Osteoblast (primary cell): ENCODE measurements at regions not wholly inside any gene's neighbourhood (a gene's known extent, or its start where the extent isn't known, plus 50 kb on each side); places are given as distances from the start of the nearest gene placed in this dataset.

ENCODE experiments used
- DNase-seq: peaks from one replicate; pipeline ENCODE4 v3.0.0; 2011; ENCODE audit warnings: low spot score, mixed read lengths; ENCODE audit not compliant: insufficient read length; ENCODE audit errors: missing footprints
- H2AFZ ChIP-seq: 2 replicates; pipeline ENCODE4 v1.6.0; 2011; ENCODE audit warnings: mild to moderate bottlenecking, low read length
- H3K27ac ChIP-seq: 2 replicates; pipeline ENCODE4 v1.5.1; 2011; ENCODE audit warnings: mild to moderate bottlenecking, low read depth, low read length, moderate library complexity
- H3K27me3 ChIP-seq: 2 replicates; pipeline ENCODE4 v1.6.0; 2012; ENCODE audit warnings: mild to moderate bottlenecking, control low read depth, inconsistent platforms, low read length, moderate library complexity; ENCODE audit not compliant: insufficient read depth
- H3K36me3 ChIP-seq: 2 replicates; pipeline ENCODE4 v1.5.1; 2011; ENCODE audit warnings: mild to moderate bottlenecking, low read length, control low read depth, moderate library complexity; ENCODE audit not compliant: insufficient read depth
- H3K4me1 ChIP-seq: 2 replicates; pipeline ENCODE4 v1.5.1; 2011; ENCODE audit warnings: mild to moderate bottlenecking, low read length, control low read depth, moderate library complexity; ENCODE audit not compliant: insufficient read depth
- H3K4me2 ChIP-seq: 2 replicates; pipeline ENCODE4 v1.6.0; 2011; ENCODE audit warnings: mild to moderate bottlenecking, low read length; ENCODE audit not compliant: insufficient read depth
- H3K4me3 ChIP-seq: fragments of 200-600 bp; sonication (generic); 3 replicates; pipeline ENCODE4 v1.5.1; 2012; ENCODE audit warnings: mild to moderate bottlenecking, low read length, inconsistent platforms; ENCODE audit not compliant: insufficient read depth
- H3K79me2 ChIP-seq: 2 replicates; pipeline ENCODE4 v1.6.0; 2012; ENCODE audit warnings: mild to moderate bottlenecking, low read length, control low read depth, inconsistent platforms; ENCODE audit not compliant: insufficient read depth
- H3K9me3 ChIP-seq: 2 replicates; pipeline ENCODE4 v1.5.1; 2011; ENCODE audit warnings: low read depth, low read length, control low read depth
- H4K20me1 ChIP-seq: 2 replicates; pipeline ENCODE4 v1.6.0; 2012; ENCODE audit warnings: mild to moderate bottlenecking, low read length, control low read depth; ENCODE audit not compliant: insufficient read depth
- CTCF ChIP-seq: IDR thresholded peaks from 2 replicates; pipeline ENCODE4 v1.5.1; 2011; ENCODE audit warnings: mild to moderate bottlenecking, low read depth, low read length, moderate library complexity; ENCODE audit errors: extremely low read depth

GRCh38 chr2:181152226-181152625 is 171.8 kb downstream of the UBE2E3 start:
- H3K27ac ChIP-seq, result no peak overlapping the region
- H2AFZ ChIP-seq, result no peak overlapping the region
- TF ChIP-seq CTCF, result no peak

GRCh38 chr2:181152701-181153100 is 172.3 kb downstream of the UBE2E3 start:
- Histone ChIP-seq H3K27ac (no peak overlapping the region), H3K4me3 (no peak overlapping the region), H2AFZ (peak overlapping the region; percentile 12), H3K4me1 (peaks cover 9% of the 10 kb centered on the region), H3K36me3 (no peaks in the 10 kb centered on the region), H4K20me1 (no peaks in the 10 kb centered on the region), H3K79me2 (no peaks in the 10 kb centered on the region), H3K27me3 (no peaks in the 10 kb centered on the region), H3K9me3 (no peaks in the 10 kb centered on the region), H3K4me2 (peak overlapping the region; percentile 8)
- no peak for TF ChIP-seq CTCF
- DNase-seq, result no peak

More at GRCh38 chr2:181152226-181152625, 171.8 kb downstream of the UBE2E3 start:
- no peaks in the 10 kb centered on the region for H4K20me1 ChIP-seq
- peaks cover 9% of the 10 kb centered on the region for H3K4me1 ChIP-seq
- no peaks in the 10 kb centered on the region for H3K79me2 ChIP-seq
- H3K36me3 ChIP-seq, result no peaks in the 10 kb centered on the region
- no peaks in the 10 kb centered on the region for H3K9me3 ChIP-seq
- no peaks in the 10 kb centered on the region for H3K27me3 ChIP-seq
- H3K4me2 ChIP-seq, result peak overlapping the region; percentile 8
- no peak overlapping the region for H3K4me3 ChIP-seq
- no peak for DNase-seq

DNA sequence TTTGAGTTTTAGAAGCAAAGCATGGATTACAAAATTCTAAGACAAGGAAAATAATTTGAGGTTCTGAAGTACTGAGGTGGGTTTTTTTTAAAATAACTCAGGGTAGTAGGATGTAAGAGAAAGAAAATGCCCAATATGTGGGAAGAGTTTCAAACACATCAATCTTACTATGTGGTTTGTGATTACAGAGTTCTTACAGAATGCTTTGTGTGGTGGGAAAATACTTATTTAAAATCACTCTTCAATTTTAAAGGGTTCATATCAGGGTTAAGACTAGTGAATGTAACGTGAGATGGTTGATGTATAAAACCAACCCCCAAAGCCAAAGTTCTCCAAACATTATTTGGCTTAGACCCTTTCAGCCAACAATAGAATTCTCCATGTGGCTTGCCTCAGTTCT is 173.5 kb downstream of the UBE2E3 start:
- no peak overlapping the region for H3K4me2 ChIP-seq
- H3K4me1 ChIP-seq, result peaks cover 9% of the 10 kb centered on the region
- no peak overlapping the region for H2AFZ ChIP-seq
- no peak overlapping the region for H3K4me3 ChIP-seq
- H3K36me3 ChIP-seq, result no peaks in the 10 kb centered on the region
- H3K27ac ChIP-seq, result no peak overlapping the region
- H3K79me2 ChIP-seq, result no peaks in the 10 kb centered on the region
- no peak for TF ChIP-seq CTCF
- no peaks in the 10 kb centered on the region for H3K9me3 ChIP-seq
- H3K27me3 ChIP-seq, result no peaks in the 10 kb centered on the region
- DNase-seq, result no peak
- H4K20me1 ChIP-seq, result no peaks in the 10 kb centered on the region

GRCh38 chr2:181157326-181157725 is 176.9 kb downstream of the UBE2E3 start:
- no peaks in the 10 kb centered on the region for H3K9me3 ChIP-seq
- H3K4me2 ChIP-seq, result no peak overlapping the region
- H3K36me3 ChIP-seq, result no peaks in the 10 kb centered on the region
- H3K4me1 ChIP-seq, result peaks cover 6% of the 10 kb centered on the region
- H4K20me1 ChIP-seq, result no peaks in the 10 kb centered on the region
- no peak overlapping the region for H3K4me3 ChIP-seq
- H3K79me2 ChIP-seq, result no peaks in the 10 kb centered on the region
- no peaks in the 10 kb centered on the region for H3K27me3 ChIP-seq
- TF ChIP-seq CTCF, result no peak
- H2AFZ ChIP-seq, result no peak overlapping the region
- no peak for DNase-seq
- no peak overlapping the region for H3K27ac ChIP-seq
